Fibroblast of lung (primary cell): ENCODE measurements at regions not wholly inside any gene's neighbourhood (a gene's known extent, or its start where the extent isn't known, plus 50 kb on each side); places are given as distances from the start of the nearest gene placed in this dataset.

Experiments used
- DNase-seq, 2 donors: peaks; one replicate each; pipeline versions ENCODE4 v3.0.0 to v3.0.0-alpha.2; 2010; ENCODE audit warnings: low read depth in 2 of 2
- H2AFZ ChIP-seq: 2 replicates; pipeline ENCODE4 v1.5.1; 2012; ENCODE audit warnings: low read length, control low read depth, inconsistent platforms
- H3K27ac ChIP-seq: 2 replicates; pipeline ENCODE4 v1.5.1; 2011; ENCODE audit warnings: low read length, control low read depth; ENCODE audit not compliant: insufficient read depth
- H3K27me3 ChIP-seq: 2 replicates; pipeline ENCODE4 v1.5.1; 2011; ENCODE audit warnings: mild to moderate bottlenecking, low read length; ENCODE audit not compliant: control insufficient read depth, insufficient read depth
- H3K36me3 ChIP-seq: 2 replicates; pipeline ENCODE4 v1.5.1; 2011; ENCODE audit warnings: low read length; ENCODE audit not compliant: control insufficient read depth, insufficient read depth
- H3K4me1 ChIP-seq: 2 replicates; pipeline ENCODE4 v1.5.1; 2011; ENCODE audit warnings: low read length; ENCODE audit not compliant: control insufficient read depth, insufficient read depth; ENCODE audit errors: extremely low read depth
- H3K4me2 ChIP-seq: 2 replicates; pipeline ENCODE4 v1.5.1; 2011; ENCODE audit warnings: low read length, control low read depth; ENCODE audit not compliant: insufficient read depth; ENCODE audit errors: extremely low read depth
- H3K4me3 ChIP-seq, 4 experiments: fragments of 200-600 bp in 1 of 4; sonication (generic) in 1 of 4; replicated peaks in 1 of 4; 2 replicates each; pipeline ENCODE4 v1.5.1; 2011 to 2016; ENCODE audit warnings: low read length in 4 of 4, low read depth in 3 of 4, mild to moderate bottlenecking in 3 of 4, control low read depth in 2 of 4, inconsistent platforms in 1 of 4, mixed read lengths in 1 of 4; ENCODE audit not compliant: insufficient read depth in 1 of 4; ENCODE audit errors: control extremely low read depth in 1 of 4
- H3K79me2 ChIP-seq: 2 replicates; pipeline ENCODE4 v1.5.1; 2012; ENCODE audit warnings: mild to moderate bottlenecking, low read length, inconsistent platforms; ENCODE audit not compliant: control insufficient read depth, insufficient read depth
- H3K9ac ChIP-seq: 2 replicates; pipeline ENCODE4 v1.5.1; 2011; ENCODE audit warnings: mild to moderate bottlenecking, low read length, control low read depth; ENCODE audit not compliant: insufficient read depth
- H3K9me3 ChIP-seq: 2 replicates; pipeline ENCODE4 v1.5.1; 2012; ENCODE audit warnings: low read depth, low read length; ENCODE audit not compliant: control insufficient read depth, insufficient read depth
- H4K20me1 ChIP-seq: 2 replicates; pipeline ENCODE4 v1.5.1; 2011; ENCODE audit warnings: low read length; ENCODE audit not compliant: control insufficient read depth, insufficient read depth; ENCODE audit errors: extremely low read depth
- CTCF ChIP-seq, 2 donors: IDR thresholded peaks in 1 of 2; conservative IDR thresholded peaks in 1 of 2; 1 replicate in 1 of 2; 2 replicates in 1 of 2; pipeline ENCODE4 v1.5.1; 2011 to 2012; ENCODE audit warnings: low read length in 2 of 2, control low read depth in 1 of 2, inconsistent platforms in 1 of 2, low read depth in 1 of 2, mild to moderate bottlenecking in 1 of 2
- EZH2 ChIP-seq: IDR thresholded peaks from 2 replicates; pipeline ENCODE4 v1.5.1; 2012; ENCODE audit warnings: low read length, control low read depth, mild to moderate bottlenecking; ENCODE audit errors: missing control alignments

GRCh38 chr6:105800398-105800797 lies 285.7 kb upstream of the PRDM1 start:
- no peak overlapping the region for H3K4me2 ChIP-seq
- H3K9me3 ChIP-seq = no peaks in the 10 kb centered on the region
- TF ChIP-seq EZH2 (no peak), CTCF (conservative IDR thresholded peaks at IDR 0.05 in 1 of 2, IDR thresholded peaks at IDR 0.05 in 1 of 2; ENCODE audit: low read depth in 1 of 2, low read length in 2 of 2) (no peak)
- no peak overlapping the region for H3K4me3 ChIP-seq
- no peak overlapping the region for H3K9ac ChIP-seq
- H3K27me3 ChIP-seq = no peaks in the 10 kb centered on the region
- H3K27ac ChIP-seq = no peak overlapping the region
- no peak overlapping the region for H2AFZ ChIP-seq
- no peaks in the 10 kb centered on the region for H3K36me3 ChIP-seq
- no peaks in the 10 kb centered on the region for H3K79me2 ChIP-seq
- H3K4me1 ChIP-seq = peaks cover 10% of the 10 kb centered on the region
- no peak for DNase-seq
- no peaks in the 10 kb centered on the region for H4K20me1 ChIP-seq

GRCh38 chr6:105799056-105799455 lies 287.1 kb upstream of the PRDM1 start:
- no peaks in the 10 kb centered on the region for H4K20me1 ChIP-seq

GRCh38 chr6:105797983-105798453 lies 288.1 kb upstream of the PRDM1 start:
- Histone ChIP-seq H3K4me3 (no peak overlapping the region), H2AFZ (no peak overlapping the region), H4K20me1 (no peaks in the 10 kb centered on the region), H3K4me2 (peak overlapping the region; percentile 49), H3K79me2 (no peaks in the 10 kb centered on the region), H3K4me1 (peaks cover 6% of the 10 kb centered on the region), H3K36me3 (no peaks in the 10 kb centered on the region), H3K27ac (no peak overlapping the region), H3K27me3 (no peaks in the 10 kb centered on the region), H3K9me3 (no peaks in the 10 kb centered on the region), H3K9ac (no peak overlapping the region)
- peak; percentile 37 to 92 for DNase-seq
- no peak for TF ChIP-seq EZH2
- TF ChIP-seq CTCF (conservative IDR thresholded peaks at IDR 0.05 in 1 of 2, IDR thresholded peaks at IDR 0.05 in 1 of 2; ENCODE audit: low read depth in 1 of 2, low read length in 2 of 2) = no peak

More at GRCh38 chr6:105799056-105799455, 287.1 kb upstream of the PRDM1 start:
- peak; percentile 20 to 40 for DNase-seq
- no peaks in the 10 kb centered on the region for H3K79me2 ChIP-seq
- no peak overlapping the region for H2AFZ ChIP-seq
- H3K27me3 ChIP-seq = no peaks in the 10 kb centered on the region
- H3K4me1 ChIP-seq = peaks cover 6% of the 10 kb centered on the region
- H3K27ac ChIP-seq = no peak overlapping the region
- no peak overlapping the region for H3K4me3 ChIP-seq
- no peaks in the 10 kb centered on the region for H3K36me3 ChIP-seq
- TF ChIP-seq CTCF (conservative IDR thresholded peaks at IDR 0.05 in 1 of 2, IDR thresholded peaks at IDR 0.05 in 1 of 2; ENCODE audit: low read depth in 1 of 2, low read length in 2 of 2) = no peak
- no peak for TF ChIP-seq EZH2
- H3K9ac ChIP-seq = no peak overlapping the region
- no peak overlapping the region for H3K4me2 ChIP-seq
- no peaks in the 10 kb centered on the region for H3K9me3 ChIP-seq
